ENCODE measurements at regions not wholly inside any gene's neighbourhood (a gene's known extent, or its start where the extent isn't known, plus 50 kb on each side); places are given as distances from the start of the nearest gene placed in this dataset.

GRCh38 chr16:73997340-73997711 is 299.3 kb upstream of the PSMD7 start:
- Histone ChIP-seq H3K79me2 (ENCODE audit: low read length) (no peaks in the 10 kb centered on the region), H3K4me3 (ENCODE audit: low read length) (no peak overlapping the region), H3K36me3 (replicated peaks; ENCODE audit: low read depth, low read length) (no peaks in the 10 kb centered on the region), H4K20me1 (ENCODE audit: insufficient read depth, low read length) (no peaks in the 10 kb centered on the region), H3K4me1 (ENCODE audit: low read length) (peaks cover 27% of the 10 kb centered on the region), H3K9ac (ENCODE audit: low read length) (no peak overlapping the region), H3K27me3 (ENCODE audit: low read depth, low read length) (no peaks in the 10 kb centered on the region), H3K27ac (ENCODE audit: low read length) (no peak overlapping the region), H3K9me3 (ENCODE audit: insufficient read depth, low read length) (no peaks in the 10 kb centered on the region), H3K4me2 (ENCODE audit: low read length) (no peak overlapping the region), H2AFZ (ENCODE audit: low read depth, low read length) (no peak overlapping the region)
- TF ChIP-seq CTCF (IDR thresholded peaks at IDR 0.05; ENCODE audit: low read depth, low read length) (no peak), EZH2phosphoT487 (IDR thresholded peaks at IDR 0.05; ENCODE audit: low read depth) (no peak)

- Histone ChIP-seq H3K79me2 (ENCODE audit: low read length) (no peaks in the 10 kb centered on the region), H4K20me1 (ENCODE audit: insufficient read depth, low read length) (no peaks in the 10 kb centered on the region), H3K27ac (ENCODE audit: low read length) (no peak overlapping the region), H3K9ac (ENCODE audit: low read length) (no peak overlapping the region), H3K27me3 (ENCODE audit: low read depth, low read length) (no peaks in the 10 kb centered on the region), H3K9me3 (ENCODE audit: insufficient read depth, low read length) (no peaks in the 10 kb centered on the region), H3K4me3 (ENCODE audit: low read length) (no peak overlapping the region), H3K36me3 (replicated peaks; ENCODE audit: low read depth, low read length) (no peaks in the 10 kb centered on the region), H3K4me2 (ENCODE audit: low read length) (no peak overlapping the region), H3K4me1 (ENCODE audit: low read length) (peaks cover 29% of the 10 kb centered on the region), H2AFZ (ENCODE audit: low read depth, low read length) (no peak overlapping the region)
- no peak for TF ChIP-seq EZH2phosphoT487 (IDR thresholded peaks at IDR 0.05; ENCODE audit: low read depth)
- no peak for TF ChIP-seq CTCF (IDR thresholded peaks at IDR 0.05; ENCODE audit: low read depth, low read length)
Measured at GRCh38 chr16:73996624-73997339, 299.8 kb upstream of the PSMD7 start.

GRCh38 chr16:73993878-73994277 is 302.7 kb upstream of the PSMD7 start:
- Histone ChIP-seq H3K9ac (ENCODE audit: low read length) (peak overlapping the region; percentile 19; the same call in 1 of the 2 replicates), H3K9me3 (ENCODE audit: insufficient read depth, low read length) (no peaks in the 10 kb centered on the region), H3K4me2 (ENCODE audit: low read length) (peak overlapping the region; percentile 40), H3K36me3 (replicated peaks; ENCODE audit: low read depth, low read length) (no peaks in the 10 kb centered on the region), H3K4me3 (ENCODE audit: low read length) (no peak overlapping the region), H3K27ac (ENCODE audit: low read length) (peak overlapping the region; percentile 75), H3K4me1 (ENCODE audit: low read length) (peaks cover 44% of the 10 kb centered on the region), H3K79me2 (ENCODE audit: low read length) (no peaks in the 10 kb centered on the region), H4K20me1 (ENCODE audit: insufficient read depth, low read length) (no peaks in the 10 kb centered on the region), H3K27me3 (ENCODE audit: low read depth, low read length) (no peaks in the 10 kb centered on the region), H2AFZ (ENCODE audit: low read depth, low read length) (no peak overlapping the region)
- no peak for TF ChIP-seq CTCF (IDR thresholded peaks at IDR 0.05; ENCODE audit: low read depth, low read length)

- Histone ChIP-seq H3K27me3 (ENCODE audit: low read depth, low read length) (peaks cover 11% of the 10 kb centered on the region; the same call in 1 of the 2 replicates), H3K79me2 (ENCODE audit: low read length) (no peaks in the 10 kb centered on the region), H3K9ac (ENCODE audit: low read length) (no peak overlapping the region), H3K36me3 (replicated peaks; ENCODE audit: low read depth, low read length) (no peaks in the 10 kb centered on the region), H2AFZ (ENCODE audit: low read depth, low read length) (no peak overlapping the region), H4K20me1 (ENCODE audit: insufficient read depth, low read length) (no peaks in the 10 kb centered on the region), H3K4me3 (ENCODE audit: low read length) (no peak overlapping the region), H3K4me2 (ENCODE audit: low read length) (no peak overlapping the region), H3K27ac (ENCODE audit: low read length) (no peak overlapping the region), H3K9me3 (ENCODE audit: insufficient read depth, low read length) (no peaks in the 10 kb centered on the region), H3K4me1 (ENCODE audit: low read length) (no peaks in the 10 kb centered on the region)
- TF ChIP-seq CTCF (IDR thresholded peaks at IDR 0.05; ENCODE audit: low read depth, low read length): no peak
- no peak for TF ChIP-seq EZH2phosphoT487 (IDR thresholded peaks at IDR 0.05; ENCODE audit: low read depth)
Measured at GRCh38 chr16:73978407-73978784, 318.2 kb upstream of the PSMD7 start.
